Liver (tissue), 2 donors: ENCODE measurements at regions not wholly inside any gene's neighbourhood (a gene's known extent, or its start where the extent isn't known, plus 50 kb on each side); places are given as distances from the start of the nearest gene placed in this dataset.

Experiments
- CTCF ChIP-seq: fragments of 150-350 bp; IDR thresholded peaks from 2 replicates; pipeline ENCODE4 v1.5.1; 2017; ENCODE audit warnings: improper control_type of control experiment, low read depth, low read length; ENCODE audit not compliant: missing input control
- YY1 ChIP-seq: IDR thresholded peaks from 2 replicates; pipeline ENCODE4 v1.6.1; 2016; ENCODE audit warnings: antibody characterized with exemption, mild to moderate bottlenecking
- donor health status: healthy.

GRCh38 chr5:18970000-18970399 is 1018.0 kb downstream of the CDH18 start:
- no peak for TF ChIP-seq CTCF
- TF ChIP-seq YY1 = no peak
